GM18909 (cell line): ENCODE measurements at regions not wholly inside any gene's neighbourhood (a gene's known extent, or its start where the extent isn't known, plus 50 kb on each side); places are given as distances from the start of the nearest gene placed in this dataset.
"Not testable (repeated sequence)": the region's sequence is repeated elsewhere in the genome, so short reads cannot be mapped to it uniquely, and the experiment has no call there.

Experiments
- ATAC-seq: cut with Tn5 transposase; IDR thresholded peaks from one replicate; pipeline ENCODE4 v1.9.1; 2021; ENCODE audit warnings: mild to moderate bottlenecking; ENCODE audit not compliant: unreplicated experiment, poor library complexity

DNA sequence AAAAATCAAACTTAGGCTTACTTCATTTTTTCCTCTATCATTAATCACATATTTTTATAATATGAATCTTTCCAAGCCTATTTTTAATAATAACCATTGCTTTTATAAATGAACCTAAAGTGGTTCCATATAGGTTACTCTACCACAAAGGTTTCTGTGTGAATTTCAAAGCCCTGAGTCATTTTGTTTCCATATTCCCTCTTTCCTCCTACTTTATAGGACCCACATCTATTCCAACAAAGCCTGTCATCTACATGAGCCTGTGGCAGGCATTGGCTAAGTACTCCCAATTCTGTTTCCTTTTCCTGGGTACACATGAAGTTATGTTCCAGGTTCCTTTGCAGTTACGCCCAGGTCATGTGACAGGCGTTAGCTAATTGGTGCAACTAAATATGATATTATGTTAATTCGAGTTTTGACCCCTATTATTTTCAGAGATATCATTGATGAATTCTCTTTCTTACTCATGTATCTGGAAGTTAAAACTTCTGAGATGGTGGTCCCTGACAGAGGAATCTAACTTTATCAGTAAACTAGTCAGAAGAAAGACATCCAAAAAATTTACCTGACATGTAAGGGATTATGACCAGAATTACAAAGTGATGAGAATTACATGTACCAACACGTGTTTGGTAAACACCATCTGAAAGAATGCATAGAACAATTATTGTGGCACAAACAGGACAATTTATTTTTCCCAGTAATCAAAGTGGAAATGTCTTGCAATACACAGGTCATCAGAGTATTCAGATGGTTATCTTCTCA is 1264.0 kb upstream of the CNTN5 start:
- no peak for ATAC-seq

DNA sequence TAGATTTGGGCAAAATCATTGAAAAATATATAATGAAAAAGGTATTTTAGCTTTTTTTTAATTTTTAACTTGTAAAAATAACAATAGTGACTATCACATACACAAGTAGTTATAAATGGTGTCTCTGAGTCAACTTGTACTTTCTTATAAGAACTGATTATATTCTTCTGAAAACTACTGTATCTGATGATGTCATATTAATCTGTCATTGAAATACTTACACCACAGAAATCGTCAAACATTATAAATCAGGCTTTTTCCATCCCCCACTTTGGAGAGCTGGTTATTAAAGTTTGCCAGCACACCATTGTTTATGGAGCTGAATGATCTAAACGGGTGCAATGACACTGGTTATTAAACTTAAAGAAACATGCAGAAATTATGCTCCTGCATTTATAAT is 1259.6 kb upstream of the CNTN5 start:
- ATAC-seq, result no peak

DNA sequence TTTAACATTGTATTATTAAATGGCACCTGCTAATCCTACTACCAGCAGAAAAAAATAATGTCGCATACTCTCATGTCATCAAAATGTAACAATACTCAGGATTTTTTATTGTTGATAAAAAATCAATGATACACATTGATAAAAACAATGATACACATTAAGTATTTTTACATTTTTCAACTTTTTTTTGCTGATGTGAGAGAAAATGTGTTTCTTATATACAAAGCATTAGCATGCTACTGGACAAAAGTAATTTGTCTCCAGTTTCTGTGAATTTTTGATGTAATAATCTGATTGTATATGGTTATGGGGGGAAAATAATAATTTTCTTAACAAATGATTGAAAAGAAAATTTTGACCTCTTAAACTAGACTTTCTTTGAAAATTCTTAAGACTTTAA is 1256.6 kb upstream of the CNTN5 start:
- no peak for ATAC-seq

DNA sequence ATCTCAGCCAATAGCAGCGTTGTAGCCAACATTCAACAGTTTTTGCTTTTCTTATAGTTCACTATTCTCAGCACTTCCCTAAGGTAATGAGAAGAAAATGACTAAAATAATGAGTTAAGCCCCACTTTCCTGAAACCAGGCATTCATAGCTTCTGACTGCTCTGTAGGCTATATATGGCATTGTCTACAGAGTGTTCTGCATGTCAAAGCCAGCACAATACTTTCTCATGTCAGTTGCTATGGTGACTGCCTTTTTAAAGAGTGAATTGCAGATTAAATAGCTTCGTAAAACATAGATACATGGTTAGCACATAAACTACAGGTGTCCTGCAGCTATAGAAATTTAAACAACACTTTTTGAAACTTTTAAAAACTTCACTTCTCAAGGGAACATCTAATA is 1256.1 kb upstream of the CNTN5 start:
- ATAC-seq, result no peak

DNA sequence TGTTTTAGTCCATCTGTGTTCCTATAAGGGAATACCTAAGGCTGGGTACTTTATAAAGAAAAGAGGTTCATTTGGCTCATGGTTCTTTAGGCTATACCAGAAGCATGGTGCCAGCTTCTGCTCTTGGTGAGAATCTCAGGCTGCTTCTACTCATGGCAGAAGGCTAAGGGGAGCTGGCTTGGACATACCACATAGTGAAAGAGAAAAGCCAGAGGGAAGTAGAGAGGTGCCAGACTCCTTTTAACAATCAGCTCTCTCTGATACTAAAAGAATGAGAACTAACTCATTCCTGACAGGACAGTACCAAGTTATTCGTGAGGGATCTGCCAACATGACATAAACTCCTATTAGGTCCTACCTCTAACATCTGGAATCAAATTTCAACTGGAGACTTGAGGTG is 1250.2 kb upstream of the CNTN5 start:
- ATAC-seq, result no peak

DNA sequence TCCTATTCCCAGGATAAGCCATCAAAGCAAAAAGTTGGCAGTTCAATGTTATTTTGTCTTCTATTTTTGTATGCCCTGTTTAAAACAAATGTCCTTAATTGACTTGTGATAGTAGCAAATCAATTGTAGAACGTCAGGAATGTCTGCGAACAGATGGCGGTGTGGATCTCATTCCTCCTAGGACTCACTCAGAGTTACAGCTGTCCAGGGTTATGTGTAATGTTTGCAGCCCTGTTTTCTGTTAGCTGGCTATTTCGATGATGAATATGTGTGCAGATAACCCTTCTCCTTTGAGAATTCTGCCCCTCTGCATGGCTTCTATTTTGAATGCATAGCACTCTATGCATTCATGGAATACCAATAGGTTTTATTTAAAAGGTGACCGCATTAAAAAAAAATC is 1248.0 kb upstream of the CNTN5 start:
- ATAC-seq, result no peak

DNA sequence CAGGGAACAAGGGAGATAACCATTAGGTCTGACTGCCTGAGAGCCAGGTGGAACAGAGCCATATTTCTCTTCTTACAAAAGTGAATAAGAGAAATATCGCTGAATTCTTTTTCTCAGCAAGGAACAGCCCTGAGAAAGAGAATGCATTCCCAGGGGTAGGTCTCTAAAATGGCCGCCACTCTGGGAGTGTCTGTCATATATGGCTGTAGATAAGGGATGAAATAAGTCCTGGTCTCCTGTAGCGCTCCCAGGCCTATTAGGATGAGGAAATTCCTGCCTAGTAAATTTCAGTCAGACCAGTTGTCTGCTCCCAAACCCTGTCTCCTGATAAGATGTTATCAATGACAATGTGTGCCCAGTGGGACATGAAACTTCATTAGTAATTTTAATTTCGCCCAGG is 1236.4 kb upstream of the CNTN5 start:
- not testable (repeated sequence) for ATAC-seq

DNA sequence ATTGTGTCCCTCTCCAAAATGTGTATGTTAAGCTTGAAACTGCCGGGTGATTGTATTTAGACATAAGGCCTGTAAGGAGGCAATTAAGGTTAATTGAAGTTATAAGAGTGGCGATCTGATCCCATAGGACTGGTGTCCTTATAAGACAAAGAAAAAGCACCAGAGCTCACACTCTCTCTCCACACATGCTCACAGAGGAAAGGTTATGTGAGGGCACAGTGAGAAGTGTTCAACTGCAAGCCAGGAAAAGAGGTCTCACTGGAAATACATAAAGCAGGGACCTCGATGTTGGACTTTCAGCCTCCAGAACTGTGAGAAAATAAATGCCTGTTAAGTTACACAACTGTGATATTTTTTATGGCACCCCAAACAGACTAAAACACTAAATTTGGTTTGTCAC is 1233.8 kb upstream of the CNTN5 start:
- ATAC-seq, result no peak

DNA sequence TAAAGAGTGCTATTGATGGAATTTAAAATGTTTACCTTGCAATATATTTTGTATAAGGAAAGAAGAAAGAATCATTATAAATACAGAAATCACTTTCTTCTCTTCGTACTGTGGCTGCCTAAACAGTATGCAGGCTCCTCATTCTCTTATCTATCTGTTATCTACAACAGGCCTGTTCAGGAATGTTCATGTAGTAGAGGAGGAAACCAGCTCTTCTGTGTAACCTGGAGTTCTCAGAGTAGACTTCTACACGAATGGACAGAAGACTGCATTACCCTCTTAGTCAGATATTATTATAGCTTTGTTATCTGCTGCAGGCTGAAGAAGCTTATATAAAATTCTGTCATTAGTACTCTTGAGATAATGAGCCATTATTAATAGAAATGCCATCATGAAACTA is 1225.9 kb upstream of the CNTN5 start:
- no peak for ATAC-seq

DNA sequence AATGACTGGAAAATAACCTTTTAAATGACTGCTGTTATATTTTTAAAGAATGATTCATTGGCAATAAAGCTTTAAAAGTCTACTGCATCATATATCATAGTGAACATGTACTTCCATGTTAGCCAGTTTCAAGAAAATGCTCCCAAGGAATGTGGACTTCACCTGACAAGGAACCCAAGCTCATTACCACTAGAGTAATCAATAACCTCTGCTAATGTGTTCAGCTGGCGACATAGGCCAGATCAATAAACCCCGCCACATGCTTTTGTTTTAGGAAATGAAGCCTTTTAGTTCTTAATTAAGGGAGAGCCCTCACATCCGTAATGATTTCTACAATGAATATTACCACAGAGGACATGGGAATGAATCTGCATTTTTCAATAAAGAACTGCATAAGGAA is 1219.9 kb upstream of the CNTN5 start:
- ATAC-seq, result no peak

DNA sequence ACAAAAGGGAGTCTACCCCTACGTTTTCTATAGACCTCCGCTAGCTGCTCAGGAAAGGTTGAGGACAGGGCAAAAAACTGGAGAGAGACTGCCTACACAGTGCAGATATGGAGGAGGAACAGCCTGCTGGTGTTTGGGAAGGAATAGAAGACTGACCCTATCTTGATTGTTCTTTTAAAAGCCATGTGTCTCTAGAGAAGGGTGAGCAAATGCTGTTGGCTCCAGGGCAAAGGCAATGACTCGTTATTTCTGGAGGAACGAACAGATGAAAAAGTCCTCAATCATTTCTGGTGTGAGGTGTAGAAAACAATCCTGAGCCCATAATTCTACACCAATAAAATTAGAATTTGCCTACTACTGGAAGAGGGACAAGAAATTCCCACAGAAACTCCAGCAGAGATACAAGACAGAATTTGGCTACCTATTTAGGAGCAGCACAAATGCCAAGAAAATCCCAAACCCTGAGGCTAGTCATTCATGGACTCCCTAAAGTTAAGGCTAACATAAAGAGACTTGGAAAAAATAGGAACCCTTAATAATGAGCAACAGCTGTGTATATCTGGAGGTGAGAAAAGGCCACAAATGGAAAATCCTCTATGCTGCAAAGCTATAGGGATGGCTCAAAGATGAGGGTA is 1206.3 kb upstream of the CNTN5 start:
- ATAC-seq, result no peak

DNA sequence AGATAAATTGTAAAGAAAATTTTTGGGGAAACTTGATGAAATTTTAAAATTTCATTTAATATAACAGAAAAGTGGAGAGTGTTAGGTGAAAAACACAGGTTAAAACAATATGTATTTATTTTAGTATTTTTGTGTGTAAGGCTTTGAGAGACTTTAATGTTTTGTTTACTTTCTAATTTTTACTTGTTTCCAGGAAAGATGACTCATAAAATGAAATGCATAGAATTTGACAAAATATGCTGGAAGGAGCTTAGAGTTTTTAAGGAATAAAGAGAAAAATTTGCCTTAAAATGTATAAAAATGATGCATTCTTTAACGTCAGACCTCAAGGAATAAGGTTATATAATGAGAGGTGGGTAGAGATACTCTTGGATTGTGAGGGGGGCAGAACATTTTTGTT is 1205.1 kb upstream of the CNTN5 start:
- ATAC-seq, result no peak

DNA sequence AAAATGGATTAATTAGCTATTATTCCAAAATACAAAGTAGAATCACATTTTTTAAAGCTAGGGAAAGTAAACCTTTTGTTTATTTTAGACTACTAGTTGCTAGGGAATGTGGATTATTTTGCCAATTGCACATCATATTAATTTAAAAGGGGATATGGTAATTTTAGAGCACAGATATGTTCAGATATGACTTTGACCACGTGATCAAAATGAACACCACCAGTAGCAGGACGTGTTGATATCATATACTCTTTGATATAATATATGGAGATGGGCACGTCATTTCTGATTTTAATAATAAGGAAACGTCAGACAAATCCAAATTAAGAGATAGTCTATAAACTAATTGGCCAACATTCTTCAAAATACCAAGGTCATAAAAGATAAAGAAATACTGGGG is 1188.3 kb upstream of the CNTN5 start:
- ATAC-seq, result no peak

DNA sequence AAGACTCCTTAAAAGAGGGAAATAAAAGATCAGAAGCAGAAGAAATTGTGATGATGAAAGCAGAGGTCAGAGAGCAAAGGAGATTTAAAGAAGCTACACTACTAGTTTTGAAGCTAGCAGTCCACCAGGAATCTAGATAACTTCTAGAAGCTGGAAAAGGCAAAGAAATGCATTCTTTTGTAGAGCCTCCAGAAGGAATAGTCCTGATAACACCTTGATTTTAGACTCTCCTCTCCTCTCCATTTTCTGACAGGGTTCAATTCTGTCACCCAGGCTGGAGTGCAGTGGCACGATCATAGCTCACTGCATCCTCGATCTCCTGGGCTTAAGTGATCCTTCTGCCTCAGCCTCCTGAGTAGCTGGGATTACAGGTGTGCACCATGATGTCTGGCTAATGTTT is 1187.3 kb upstream of the CNTN5 start:
- ATAC-seq, result no peak

DNA sequence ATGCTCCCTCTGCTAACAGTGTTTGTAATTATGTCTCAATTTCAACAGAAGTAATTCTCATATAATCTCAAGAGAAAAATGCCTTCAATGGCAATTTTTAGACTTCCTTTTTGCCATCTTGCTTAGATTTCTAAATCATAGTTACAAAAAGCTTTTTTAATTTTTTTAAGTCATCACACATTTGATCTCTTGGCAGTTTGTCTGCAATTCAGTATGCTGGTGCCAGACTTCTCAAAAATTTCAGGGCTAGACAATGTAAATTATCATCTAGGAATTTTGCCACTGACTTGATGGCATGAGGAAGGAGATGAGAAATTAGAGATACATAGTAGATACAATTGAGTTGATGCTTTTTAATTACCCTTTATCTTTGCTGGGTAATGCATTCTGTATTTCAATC is 1176.7 kb upstream of the CNTN5 start:
- ATAC-seq, result no peak

DNA sequence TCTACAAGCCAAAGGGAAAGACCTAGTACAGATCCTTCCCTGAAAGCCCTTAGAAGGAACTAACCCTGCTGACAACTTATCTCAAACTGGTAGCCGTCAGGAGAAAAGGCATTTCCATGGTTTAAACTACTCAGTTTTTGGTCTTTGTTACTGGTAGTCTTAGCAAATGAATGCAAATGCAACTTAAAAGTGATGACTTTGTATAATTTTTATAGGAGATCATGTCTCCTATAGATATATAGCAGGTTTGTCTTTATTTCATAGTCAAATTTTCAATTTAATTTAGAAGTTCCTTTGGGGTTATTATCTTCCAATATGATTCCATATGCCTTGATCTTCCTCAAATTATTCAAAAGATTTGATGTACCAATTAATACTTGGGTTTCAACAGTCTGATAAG is 1173.0 kb upstream of the CNTN5 start:
- no peak for ATAC-seq

DNA sequence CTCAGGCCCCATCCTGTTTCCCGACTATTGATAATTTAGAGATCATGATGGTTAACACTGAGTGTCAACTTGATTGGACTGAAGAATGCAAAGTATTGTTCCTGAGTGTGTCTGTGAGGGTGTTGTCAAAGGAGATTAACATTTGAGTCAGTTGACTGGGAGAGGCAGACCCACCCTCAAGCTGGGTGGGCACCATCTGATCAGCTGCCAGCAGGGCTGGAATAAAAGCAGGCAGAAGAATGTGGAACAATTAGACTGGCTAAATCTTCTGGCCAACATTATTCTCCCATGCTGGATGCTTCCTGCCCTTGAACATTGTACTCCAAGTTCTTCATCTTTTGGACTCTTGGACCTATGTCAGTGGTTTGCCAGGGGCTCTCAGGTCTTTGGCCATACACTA is 1170.0 kb upstream of the CNTN5 start:
- ATAC-seq, result no peak

DNA sequence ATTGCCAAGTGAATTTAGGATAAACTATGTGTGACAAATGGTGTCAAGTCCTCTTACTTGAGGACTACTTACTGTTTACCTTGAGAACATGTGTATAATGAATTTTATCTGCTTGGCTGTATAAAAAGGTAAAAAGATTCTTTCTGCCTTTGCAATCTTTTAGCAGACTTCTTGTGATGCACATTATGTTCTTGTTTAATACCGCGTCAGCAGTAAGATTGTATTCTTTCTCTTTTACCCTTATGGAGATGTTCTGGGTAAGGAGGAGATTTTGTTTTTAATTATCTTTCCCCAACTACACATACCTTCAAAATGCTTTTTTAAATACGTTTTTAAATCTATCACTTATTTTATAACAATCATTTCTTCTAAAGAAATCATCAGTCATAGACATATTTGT is 1166.4 kb upstream of the CNTN5 start:
- no peak for ATAC-seq

DNA sequence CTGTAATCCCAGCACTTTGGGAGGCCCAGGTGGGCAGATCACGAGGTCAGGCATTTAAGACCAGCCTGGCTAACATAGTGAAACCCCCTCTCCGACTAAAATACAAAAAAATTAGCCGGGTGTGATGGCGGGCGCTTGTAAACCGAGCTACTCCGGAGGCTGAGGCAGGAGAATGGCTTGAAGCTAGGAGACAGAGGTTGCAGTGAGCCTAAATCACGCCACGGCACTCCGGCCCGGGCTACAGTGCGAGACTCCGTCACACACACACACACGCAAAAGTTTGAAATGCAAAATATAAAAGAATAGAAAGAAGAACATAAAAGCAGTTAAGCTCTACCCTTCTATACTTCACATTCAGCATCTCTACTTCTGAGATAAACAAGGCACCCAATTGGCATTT is 1165.9 kb upstream of the CNTN5 start:
- no peak for ATAC-seq

DNA sequence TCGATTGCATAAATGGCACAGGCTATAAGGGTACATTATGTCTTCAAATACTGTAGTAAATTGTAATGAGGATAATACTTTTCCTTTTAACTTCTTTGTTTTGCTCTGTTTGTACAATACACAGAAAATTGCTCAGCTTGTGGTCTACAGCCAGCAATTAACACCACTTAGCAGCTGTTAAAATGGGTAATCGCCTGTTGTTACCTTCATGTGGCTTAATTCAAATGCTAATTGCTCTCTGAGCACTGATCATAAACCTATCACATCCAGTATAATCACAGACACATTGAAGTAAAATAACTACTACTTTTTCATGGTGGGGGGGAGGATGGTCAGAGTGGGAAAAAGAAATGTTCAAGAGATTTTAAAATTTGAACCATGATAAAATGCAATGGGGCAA is 1164.1 kb upstream of the CNTN5 start:
- no peak for ATAC-seq

DNA sequence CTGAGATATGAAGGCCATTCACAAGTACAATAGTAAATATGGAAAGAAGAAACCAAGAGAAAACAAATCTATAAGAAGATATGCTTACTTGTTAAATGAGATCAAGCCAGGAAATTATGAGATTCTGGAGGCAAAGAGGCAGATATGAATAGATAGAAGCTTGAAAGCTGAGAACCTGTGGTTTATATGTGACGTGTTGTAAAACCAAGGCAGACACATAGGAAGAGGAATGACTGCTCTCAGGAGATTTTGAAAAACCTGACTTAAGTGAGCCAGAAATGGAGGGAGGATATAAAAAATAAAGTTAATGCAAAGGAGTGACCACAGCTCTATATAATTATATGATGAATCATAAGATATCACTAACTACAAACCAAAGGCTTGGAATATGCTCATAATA is 1160.5 kb upstream of the CNTN5 start:
- no peak for ATAC-seq

DNA sequence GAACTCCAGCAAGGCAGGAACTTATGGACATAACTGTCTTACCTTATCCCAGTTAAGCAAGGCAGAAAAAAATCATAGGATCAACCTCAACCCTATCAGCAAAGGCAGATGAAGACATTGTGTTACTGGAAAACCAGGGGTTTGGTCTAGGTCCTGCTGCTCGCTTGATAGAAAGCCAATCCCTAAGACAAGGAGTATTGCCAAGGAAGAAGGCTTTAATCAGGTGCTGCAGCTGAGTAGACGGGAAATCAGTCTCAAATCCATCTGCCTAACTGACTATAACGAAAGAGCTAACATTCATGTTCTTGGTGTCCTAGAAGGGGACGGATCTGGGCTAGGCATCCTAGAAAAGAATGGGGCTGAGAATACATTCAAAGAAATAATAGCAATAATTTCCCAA is 1158.7 kb upstream of the CNTN5 start:
- no peak for ATAC-seq
